ENCODE measurements at regions not wholly inside any gene's neighbourhood (a gene's known extent, or its start where the extent isn't known, plus 50 kb on each side); places are given as distances from the start of the nearest gene placed in this dataset.

- TF ChIP-seq CTCF (IDR thresholded peaks at IDR 0.05; ENCODE audit: borderline replicate concordance): no peak
- intact Hi-C loops (cut with micrococcal nuclease): no loop called here
- DNase-seq: no peak
- no peaks in the 10 kb centered on the region for H3K9me3 ChIP-seq (replicated peaks)
- H3K27me3 ChIP-seq (ENCODE audit: low read depth): no peaks in the 10 kb centered on the region
- no peaks in the 10 kb centered on the region for H3K4me1 ChIP-seq
- H3K4me3 ChIP-seq: no peak overlapping the region
- H3K36me3 ChIP-seq: no peaks in the 10 kb centered on the region
- H3K27ac ChIP-seq (replicated peaks): no peak overlapping the region
These were observed 188.5 kb upstream of the FERD3L start for GRCh38 chr7:19333706-19334105.

- Histone ChIP-seq H3K36me3 (no peaks in the 10 kb centered on the region), H3K4me1 (peaks cover 4% of the 10 kb centered on the region), H3K9me3 (replicated peaks) (no peaks in the 10 kb centered on the region), H3K4me3 (no peak overlapping the region), H3K27ac (replicated peaks) (no peak overlapping the region), H3K27me3 (ENCODE audit: low read depth) (no peaks in the 10 kb centered on the region)
- no peak for TF ChIP-seq CTCF (IDR thresholded peaks at IDR 0.05; ENCODE audit: borderline replicate concordance)
- no peak for DNase-seq
- intact Hi-C loops (cut with micrococcal nuclease): no loop called here
These were observed 181.8 kb upstream of the FERD3L start for GRCh38 chr7:19327018-19327417.

- Histone ChIP-seq H3K9me3 (replicated peaks) (no peaks in the 10 kb centered on the region), H3K4me1 (peaks cover 4% of the 10 kb centered on the region), H3K4me3 (no peak overlapping the region), H3K27me3 (ENCODE audit: low read depth) (no peaks in the 10 kb centered on the region), H3K36me3 (no peaks in the 10 kb centered on the region), H3K27ac (replicated peaks) (no peak overlapping the region)
- intact Hi-C loops (cut with micrococcal nuclease): no loop called here
- no peak for TF ChIP-seq CTCF (IDR thresholded peaks at IDR 0.05; ENCODE audit: borderline replicate concordance)
- no peak for DNase-seq
These were observed 176.8 kb upstream of the FERD3L start for GRCh38 chr7:19322002-19322401.

- no peak for DNase-seq
- no peak for TF ChIP-seq CTCF (IDR thresholded peaks at IDR 0.05; ENCODE audit: borderline replicate concordance)
- no peaks in the 10 kb centered on the region for H3K4me1 ChIP-seq
- intact Hi-C loops (cut with micrococcal nuclease): no loop called here
- H3K9me3 ChIP-seq (replicated peaks): no peaks in the 10 kb centered on the region
- no peaks in the 10 kb centered on the region for H3K36me3 ChIP-seq
- H3K27ac ChIP-seq (replicated peaks): no peak overlapping the region
- no peak overlapping the region for H3K4me3 ChIP-seq
- no peaks in the 10 kb centered on the region for H3K27me3 ChIP-seq (ENCODE audit: low read depth)
These were observed 173.1 kb upstream of the FERD3L start for GRCh38 chr7:19318287-19318686.

GRCh38 chr7:19317461-19317860 lies 172.2 kb upstream of the FERD3L start:
- Histone ChIP-seq H3K27me3 (ENCODE audit: low read depth) (no peaks in the 10 kb centered on the region), H3K36me3 (no peaks in the 10 kb centered on the region), H3K9me3 (replicated peaks) (no peaks in the 10 kb centered on the region), H3K4me3 (no peak overlapping the region), H3K27ac (replicated peaks) (no peak overlapping the region), H3K4me1 (no peaks in the 10 kb centered on the region)
- intact Hi-C loops (cut with micrococcal nuclease): no loop called here
- TF ChIP-seq CTCF (IDR thresholded peaks at IDR 0.05; ENCODE audit: borderline replicate concordance): no peak
- DNase-seq: no peak

GRCh38 chr7:19312416-19312815 lies 167.2 kb upstream of the FERD3L start:
- Histone ChIP-seq H3K9me3 (replicated peaks) (no peaks in the 10 kb centered on the region), H3K4me1 (no peaks in the 10 kb centered on the region), H3K27ac (replicated peaks) (no peak overlapping the region), H3K36me3 (no peaks in the 10 kb centered on the region), H3K4me3 (no peak overlapping the region), H3K27me3 (ENCODE audit: low read depth) (no peaks in the 10 kb centered on the region)
- DNase-seq: no peak
- TF ChIP-seq CTCF (IDR thresholded peaks at IDR 0.05; ENCODE audit: borderline replicate concordance): no peak
- intact Hi-C loops (cut with micrococcal nuclease): no loop called here
